ENCODE measurements at regions not wholly inside any gene's neighbourhood (a gene's known extent, or its start where the extent isn't known, plus 50 kb on each side); places are given as distances from the start of the nearest gene placed in this dataset.
"Not testable (repeated sequence)": the region's sequence is repeated elsewhere in the genome, so short reads cannot be mapped to it uniquely, and the experiment has no call there.

DNA sequence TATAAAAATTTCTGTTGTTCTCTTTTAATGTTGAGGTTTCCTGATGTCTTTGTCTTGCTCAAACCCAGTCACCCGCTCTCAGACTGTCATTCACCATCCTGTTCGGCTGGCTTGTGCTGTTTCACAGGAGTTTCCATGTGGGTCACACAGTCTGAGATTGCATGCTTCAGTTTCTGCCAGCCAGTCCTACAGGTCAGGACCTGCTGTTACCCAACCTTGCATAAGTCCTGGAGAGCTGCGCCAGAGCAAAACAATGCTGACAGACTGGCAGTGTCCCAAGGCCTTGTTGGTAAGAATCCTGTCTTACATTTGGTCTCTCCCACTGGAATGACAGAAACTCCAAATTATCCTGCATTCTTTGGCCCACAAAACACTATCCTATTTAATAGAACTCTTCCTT, 340.0 kb upstream of the SLITRK5 start:
- TF ChIP-seq, protein P1, sequence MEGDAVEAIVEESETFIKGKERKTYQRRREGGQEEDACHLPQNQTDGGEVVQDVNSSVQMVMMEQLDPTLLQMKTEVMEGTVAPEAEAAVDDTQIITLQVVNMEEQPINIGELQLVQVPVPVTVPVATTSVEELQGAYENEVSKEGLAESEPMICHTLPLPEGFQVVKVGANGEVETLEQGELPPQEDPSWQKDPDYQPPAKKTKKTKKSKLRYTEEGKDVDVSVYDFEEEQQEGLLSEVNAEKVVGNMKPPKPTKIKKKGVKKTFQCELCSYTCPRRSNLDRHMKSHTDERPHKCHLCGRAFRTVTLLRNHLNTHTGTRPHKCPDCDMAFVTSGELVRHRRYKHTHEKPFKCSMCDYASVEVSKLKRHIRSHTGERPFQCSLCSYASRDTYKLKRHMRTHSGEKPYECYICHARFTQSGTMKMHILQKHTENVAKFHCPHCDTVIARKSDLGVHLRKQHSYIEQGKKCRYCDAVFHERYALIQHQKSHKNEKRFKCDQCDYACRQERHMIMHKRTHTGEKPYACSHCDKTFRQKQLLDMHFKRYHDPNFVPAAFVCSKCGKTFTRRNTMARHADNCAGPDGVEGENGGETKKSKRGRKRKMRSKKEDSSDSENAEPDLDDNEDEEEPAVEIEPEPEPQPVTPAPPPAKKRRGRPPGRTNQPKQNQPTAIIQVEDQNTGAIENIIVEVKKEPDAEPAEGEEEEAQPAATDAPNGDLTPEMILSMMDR (IDR thresholded peaks at IDR 0.05; ENCODE audit: poor library complexity, severe bottlenecking) = no peak
- H3K4me3 ChIP-seq (ENCODE audit: severe bottlenecking) = no peak overlapping the region
- peak; percentile 88 for ATAC-seq (ENCODE audit: low read depth)
- H3K27me3 ChIP-seq (ENCODE audit: insufficient read depth, poor library complexity, severe bottlenecking) = no peaks in the 10 kb centered on the region
- H3K9me3 ChIP-seq (ENCODE audit: severe bottlenecking) = no peaks in the 10 kb centered on the region
- no peaks in the 10 kb centered on the region for H3K4me1 ChIP-seq (ENCODE audit: insufficient read depth, poor library complexity, severe bottlenecking)
- DNase-seq (ENCODE audit: low spot score) = peak; percentile 64
- H3K27ac ChIP-seq (ENCODE audit: poor library complexity, severe bottlenecking) = no peak overlapping the region
- H3K36me3 ChIP-seq (ENCODE audit: low read depth) = no peaks in the 10 kb centered on the region

DNA sequence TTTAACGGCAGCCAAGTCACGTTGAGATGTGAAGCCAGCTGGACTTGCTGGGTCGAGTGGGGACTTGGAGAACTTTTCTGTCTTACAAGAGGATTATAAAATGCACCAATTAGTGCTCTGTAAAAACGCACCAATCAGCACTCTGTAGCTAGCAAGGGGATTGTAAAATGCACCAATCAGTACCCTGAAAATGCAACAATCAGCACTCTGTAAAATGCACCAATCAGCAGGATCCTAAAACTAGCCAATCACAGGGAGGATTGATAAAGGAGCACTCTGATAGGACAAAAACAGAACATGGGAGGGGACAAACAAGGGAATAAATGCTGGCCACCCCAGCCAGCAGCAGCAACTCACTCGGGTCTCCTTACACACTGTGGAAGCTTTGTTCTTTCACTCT, 337.6 kb upstream of the SLITRK5 start:
- ATAC-seq (ENCODE audit: low read depth) = no peak
- no peaks in the 10 kb centered on the region for H3K27me3 ChIP-seq (ENCODE audit: insufficient read depth, poor library complexity, severe bottlenecking)
- no peak for DNase-seq (ENCODE audit: low spot score)
- no peaks in the 10 kb centered on the region for H3K4me1 ChIP-seq (ENCODE audit: insufficient read depth, poor library complexity, severe bottlenecking)
- TF ChIP-seq, protein P1 (IDR thresholded peaks at IDR 0.05; ENCODE audit: poor library complexity, severe bottlenecking) = no peak
- no peaks in the 10 kb centered on the region for H3K9me3 ChIP-seq (ENCODE audit: severe bottlenecking)
- no peaks in the 10 kb centered on the region for H3K36me3 ChIP-seq (ENCODE audit: low read depth)
- no peak overlapping the region for H3K4me3 ChIP-seq (ENCODE audit: severe bottlenecking)
- H3K27ac ChIP-seq (ENCODE audit: poor library complexity, severe bottlenecking) = no peak overlapping the region

DNA sequence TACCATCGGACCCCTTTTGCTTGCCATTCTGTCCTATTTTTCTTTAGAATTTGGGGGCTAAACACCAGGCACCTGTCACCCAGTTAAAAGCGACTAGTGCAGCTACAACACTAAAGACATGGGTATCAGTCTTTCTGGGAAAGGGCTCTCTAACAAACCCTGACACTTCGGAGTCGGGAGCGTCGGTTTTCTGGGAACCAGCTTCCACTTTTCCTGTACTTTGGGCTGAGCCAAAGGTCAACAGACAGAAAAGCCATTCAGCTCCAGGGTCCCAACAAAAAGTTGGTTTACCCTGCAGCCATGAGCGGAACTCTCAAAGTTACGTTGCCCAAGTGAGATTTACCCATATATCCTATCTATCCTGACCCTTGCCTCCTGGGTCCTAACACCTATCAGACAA, 337.0 kb upstream of the SLITRK5 start:
- Histone ChIP-seq H3K4me1 (ENCODE audit: insufficient read depth, poor library complexity, severe bottlenecking) (no peaks in the 10 kb centered on the region), H3K27me3 (ENCODE audit: insufficient read depth, poor library complexity, severe bottlenecking) (no peaks in the 10 kb centered on the region), H3K36me3 (ENCODE audit: low read depth) (no peaks in the 10 kb centered on the region), H3K9me3 (ENCODE audit: severe bottlenecking) (no peaks in the 10 kb centered on the region), H3K27ac (ENCODE audit: poor library complexity, severe bottlenecking) (no peak overlapping the region), H3K4me3 (ENCODE audit: severe bottlenecking) (no peak overlapping the region)
- DNase-seq (ENCODE audit: low spot score) = no peak
- TF ChIP-seq, protein P1 (IDR thresholded peaks at IDR 0.05; ENCODE audit: poor library complexity, severe bottlenecking) = no peak
- ATAC-seq (ENCODE audit: low read depth) = no peak

DNA sequence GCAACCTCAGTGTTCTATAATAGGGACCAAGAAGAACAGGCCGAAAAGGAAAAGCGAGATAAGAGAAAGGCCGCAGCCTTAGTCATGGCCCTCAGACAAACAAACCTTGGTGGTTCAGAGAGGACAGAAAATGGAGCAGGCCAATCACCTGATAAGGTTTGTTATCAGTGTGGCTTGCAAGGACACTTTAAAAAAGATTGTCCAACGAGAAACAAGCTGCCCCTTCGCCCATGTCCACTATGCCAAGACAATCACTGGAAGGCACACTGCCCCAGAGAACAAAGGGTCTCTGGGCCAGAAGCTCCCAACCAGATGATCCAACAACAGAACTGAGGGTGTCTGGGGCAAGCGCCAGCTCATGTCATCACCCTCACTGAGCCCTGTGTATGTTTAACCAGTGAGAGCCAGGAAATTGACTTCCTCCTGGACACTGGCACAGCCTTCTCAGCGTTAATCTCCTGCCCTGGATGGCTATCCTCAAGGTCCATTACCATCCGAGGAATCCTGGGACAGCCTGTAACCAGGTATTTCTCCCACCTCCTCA, 334.8 kb upstream of the SLITRK5 start:
- not testable (repeated sequence) for H3K4me3 ChIP-seq (ENCODE audit: severe bottlenecking); H3K27me3 ChIP-seq (ENCODE audit: insufficient read depth, poor library complexity, severe bottlenecking); DNase-seq (ENCODE audit: low spot score); H3K36me3 ChIP-seq (ENCODE audit: low read depth); H3K9me3 ChIP-seq (ENCODE audit: severe bottlenecking); H3K27ac ChIP-seq (ENCODE audit: poor library complexity, severe bottlenecking); ATAC-seq (ENCODE audit: low read depth); H3K4me1 ChIP-seq (ENCODE audit: insufficient read depth, poor library complexity, severe bottlenecking)

DNA sequence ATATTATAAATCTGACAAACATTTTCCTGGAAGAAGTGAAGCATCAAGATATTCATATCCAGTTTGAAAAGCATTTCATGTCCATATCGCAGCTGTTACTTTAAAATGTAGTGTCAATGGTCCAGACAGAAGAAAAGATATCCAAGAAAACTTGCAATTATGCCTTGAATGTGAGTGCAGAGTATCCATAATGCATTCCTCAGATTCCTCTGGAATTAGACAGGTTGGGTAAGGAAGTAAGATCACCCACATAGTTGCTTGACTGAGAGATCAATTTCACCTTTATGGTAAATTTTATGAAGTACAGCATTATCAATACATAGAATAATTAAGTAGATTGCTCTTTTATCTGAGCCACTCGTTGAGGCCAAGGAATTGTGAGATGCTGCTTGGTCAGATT, 327.0 kb upstream of the SLITRK5 start:
- DNase-seq (ENCODE audit: low spot score) (no peak), ATAC-seq (ENCODE audit: low read depth) (peak; percentile 67; the same call in 2 of the 3 replicates)

More for the DNA sequence above, 327.0 kb upstream of the SLITRK5 start:
- TF ChIP-seq, protein P1 (IDR thresholded peaks at IDR 0.05; ENCODE audit: poor library complexity, severe bottlenecking) = no peak
- no peaks in the 10 kb centered on the region for H3K27me3 ChIP-seq (ENCODE audit: insufficient read depth, poor library complexity, severe bottlenecking)
- H3K36me3 ChIP-seq (ENCODE audit: low read depth) = no peaks in the 10 kb centered on the region
- H3K4me1 ChIP-seq (ENCODE audit: insufficient read depth, poor library complexity, severe bottlenecking) = peaks cover 6% of the 10 kb centered on the region
- no peak overlapping the region for H3K27ac ChIP-seq (ENCODE audit: poor library complexity, severe bottlenecking)
- no peak overlapping the region for H3K4me3 ChIP-seq (ENCODE audit: severe bottlenecking)
- H3K9me3 ChIP-seq (ENCODE audit: severe bottlenecking) = no peaks in the 10 kb centered on the region
